ENCODE measurements at regions not wholly inside any gene's neighbourhood (a gene's known extent, or its start where the extent isn't known, plus 50 kb on each side); places are given as distances from the start of the nearest gene placed in this dataset.

DNA sequence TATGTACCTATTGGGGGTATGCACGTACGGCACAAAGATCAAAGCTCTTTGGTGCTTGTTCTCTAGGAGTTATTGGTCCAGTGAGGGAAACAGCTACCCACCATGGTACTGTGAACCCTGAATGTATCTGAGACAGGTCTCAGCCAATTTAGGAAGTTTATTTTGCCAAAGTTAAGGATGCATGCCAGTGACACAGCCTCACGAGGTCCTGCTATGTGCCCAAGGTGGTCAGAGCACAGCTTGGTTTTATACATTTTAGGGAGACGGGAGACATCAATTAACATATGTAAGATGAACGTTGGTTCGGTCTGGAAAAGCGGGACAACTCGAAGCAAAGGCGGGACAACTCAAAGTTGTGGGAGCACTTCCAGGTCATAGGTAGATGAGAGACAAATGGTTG, 75.8 kb downstream of the SOWAHC start:
- TF ChIP-seq EZH2 (IDR thresholded peaks at IDR 0.05; ENCODE audit: insufficient read depth, poor library complexity, severe bottlenecking) (no peak), EZH2phosphoT487 (IDR thresholded peaks at IDR 0.05; ENCODE audit: insufficient read depth, low read depth) (no peak)
